ENCODE measurements at regions not wholly inside any gene's neighbourhood (a gene's known extent, or its start where the extent isn't known, plus 50 kb on each side); places are given as distances from the start of the nearest gene placed in this dataset.
A peak's percentile ranks its signal among the peaks of the same experiment; 100 is the strongest.

GRCh38 chr18:46329736-46330246 lies 225.6 kb downstream of the HAUS1 start:
- H3K4me1 ChIP-seq (ENCODE audit: control insufficient read depth in 1 of 2, low read depth in 2 of 2) = peaks cover 0 to 11% of the 10 kb centered on the region in 2 donors
- H3K27me3 ChIP-seq (replicated peaks; ENCODE audit: insufficient read depth) = no peaks in the 10 kb centered on the region
- DNase-seq (ENCODE audit: low spot score) (no peak), ATAC-seq (ENCODE audit: insufficient number of reproducible peaks, low FRiP score, low read depth) (no peak)
- no peak overlapping the region for H3K4me3 ChIP-seq
- no peaks in the 10 kb centered on the region for H3K36me3 ChIP-seq
- H3K27ac ChIP-seq = no peak overlapping the region
- TF ChIP-seq CTCF (IDR thresholded peaks at IDR 0.05) = no peak
- H3K9me3 ChIP-seq = no peaks in the 10 kb centered on the region

GRCh38 chr18:46331316-46331715 lies 227.1 kb downstream of the HAUS1 start:
- DNase-seq (ENCODE audit: low spot score) (no peak), ATAC-seq (ENCODE audit: insufficient number of reproducible peaks, low FRiP score, low read depth) (no peak)
- H3K27me3 ChIP-seq (replicated peaks; ENCODE audit: insufficient read depth) = no peaks in the 10 kb centered on the region
- H3K4me3 ChIP-seq = no peak overlapping the region
- H3K27ac ChIP-seq = no peak overlapping the region
- no peak for TF ChIP-seq CTCF (IDR thresholded peaks at IDR 0.05)
- H3K4me1 ChIP-seq (ENCODE audit: control insufficient read depth in 1 of 2, low read depth in 2 of 2) = peaks cover 0 to 23% of the 10 kb centered on the region in 2 donors
- H3K36me3 ChIP-seq = no peaks in the 10 kb centered on the region
- no peaks in the 10 kb centered on the region for H3K9me3 ChIP-seq

- Histone ChIP-seq H3K4me3 (no peak overlapping the region), H3K36me3 (no peaks in the 10 kb centered on the region), H3K9me3 (no peaks in the 10 kb centered on the region), H3K4me1 (ENCODE audit: control insufficient read depth in 1 of 2, low read depth in 2 of 2) (peaks cover 0 to 23% of the 10 kb centered on the region in 2 donors), H3K27ac (no peak overlapping the region), H3K27me3 (replicated peaks; ENCODE audit: insufficient read depth) (no peaks in the 10 kb centered on the region)
- ATAC-seq (ENCODE audit: insufficient number of reproducible peaks, low FRiP score, low read depth) (no peak), DNase-seq (ENCODE audit: low spot score) (no peak)
- no peak for TF ChIP-seq CTCF (IDR thresholded peaks at IDR 0.05)
Observed at GRCh38 chr18:46332286-46332801, 228.2 kb downstream of the HAUS1 start.

- peaks cover 0 to 23% of the 10 kb centered on the region in 2 donors for H3K4me1 ChIP-seq (ENCODE audit: control insufficient read depth in 1 of 2, low read depth in 2 of 2)
- no peak for ATAC-seq (ENCODE audit: insufficient number of reproducible peaks, low FRiP score, low read depth)
- H3K27me3 ChIP-seq (replicated peaks; ENCODE audit: insufficient read depth) = no peaks in the 10 kb centered on the region
- no peaks in the 10 kb centered on the region for H3K36me3 ChIP-seq
- H3K9me3 ChIP-seq = no peaks in the 10 kb centered on the region
- DNase-seq (ENCODE audit: low spot score) = no peak
- H3K27ac ChIP-seq = no peak overlapping the region
- H3K4me3 ChIP-seq = peak overlapping the region; percentile 68
- no peak for TF ChIP-seq CTCF (IDR thresholded peaks at IDR 0.05)
Observed at GRCh38 chr18:46332921-46333341, 228.7 kb downstream of the HAUS1 start.

- H3K27ac ChIP-seq = no peak overlapping the region
Observed at GRCh38 chr18:46333431-46334135, 229.4 kb downstream of the HAUS1 start.

More at GRCh38 chr18:46333431-46334135, 229.4 kb downstream of the HAUS1 start:
- Histone ChIP-seq H3K9me3 (no peaks in the 10 kb centered on the region), H3K4me1 (ENCODE audit: control insufficient read depth in 1 of 2, low read depth in 2 of 2) (peaks cover 0 to 23% of the 10 kb centered on the region in 2 donors), H3K36me3 (no peaks in the 10 kb centered on the region), H3K27me3 (replicated peaks; ENCODE audit: insufficient read depth) (no peaks in the 10 kb centered on the region), H3K4me3 (peak overlapping the region; percentile 68)
- ATAC-seq (ENCODE audit: insufficient number of reproducible peaks, low FRiP score, low read depth) (no peak), DNase-seq (ENCODE audit: low spot score) (no peak)
- TF ChIP-seq CTCF (IDR thresholded peaks at IDR 0.05) = no peak
